DND-41 (cell line): ENCODE measurements at regions not wholly inside any gene's neighbourhood (a gene's known extent, or its start where the extent isn't known, plus 50 kb on each side); places are given as distances from the start of the nearest gene placed in this dataset.

ENCODE experiments used
- ATAC-seq: fragments of 200-7000 bp; cut with Tn5 transposase; 3 replicates; pipeline ENCODE4 v1.9.1; 2021; ENCODE audit warnings: low read depth; ENCODE audit not compliant: insufficient read depth
- DNase-seq: peaks from one replicate; pipeline ENCODE4 v3.0.0-alpha.2; 2020
- H2AFZ ChIP-seq: 2 replicates; pipeline ENCODE4 v1.6.0; 2012; ENCODE audit warnings: low read depth, low read length
- H3K27ac ChIP-seq: 2 replicates; pipeline ENCODE4 v1.5.1; 2012; ENCODE audit warnings: low read length, inconsistent platforms
- H3K27me3 ChIP-seq: fragments of 200-600 bp; sonication (generic); 2 replicates; pipeline ENCODE4 v1.6.0; 2012; ENCODE audit warnings: low read length, mild to moderate bottlenecking, inconsistent platforms; ENCODE audit not compliant: insufficient read depth, poor library complexity
- H3K36me3 ChIP-seq: 2 replicates; pipeline ENCODE4 v1.5.1; 2012; ENCODE audit warnings: low read length, inconsistent platforms; ENCODE audit not compliant: insufficient read depth
- H3K4me1 ChIP-seq: 2 replicates; pipeline ENCODE4 v1.5.1; 2012; ENCODE audit warnings: mild to moderate bottlenecking, low read length; ENCODE audit not compliant: insufficient read depth
- H3K4me2 ChIP-seq: 2 replicates; pipeline ENCODE4 v1.6.0; 2012; ENCODE audit warnings: mild to moderate bottlenecking, moderate library complexity, low read length, inconsistent platforms; ENCODE audit not compliant: insufficient read depth
- H3K4me3 ChIP-seq, 2 experiments: fragments of 200-600 bp in 1 of 2; shearing (Covaris generic) in 1 of 2; 2 replicates each; pipeline ENCODE4 v1.5.1; 2012 to 2016; ENCODE audit warnings: inconsistent platforms in 2 of 2, low read length in 2 of 2, mild to moderate bottlenecking in 2 of 2, low read depth in 1 of 2, moderate library complexity in 1 of 2
- H3K79me2 ChIP-seq: 2 replicates; pipeline ENCODE4 v1.6.0; 2012; ENCODE audit warnings: low read length, inconsistent platforms; ENCODE audit not compliant: insufficient read depth
- H3K9ac ChIP-seq: 2 replicates; pipeline ENCODE4 v1.6.0; 2012; ENCODE audit warnings: low read depth, mild to moderate bottlenecking, inconsistent platforms, low read length, moderate library complexity
- H3K9me3 ChIP-seq: 2 replicates; pipeline ENCODE4 v1.5.1; 2012; ENCODE audit warnings: low read length, moderate library complexity, mild to moderate bottlenecking, inconsistent platforms; ENCODE audit not compliant: insufficient read depth, severe bottlenecking
- H4K20me1 ChIP-seq: 2 replicates; pipeline ENCODE4 v1.6.0; 2012; ENCODE audit warnings: low read length; ENCODE audit not compliant: insufficient read depth
- CTCF ChIP-seq: IDR thresholded peaks from 2 replicates; pipeline ENCODE4 v1.5.1; 2012; ENCODE audit warnings: borderline replicate concordance, low read length, moderate library complexity, mild to moderate bottlenecking; ENCODE audit not compliant: poor library complexity, severe bottlenecking; ENCODE audit errors: extremely low read depth
- EZH2 ChIP-seq: IDR thresholded peaks from 3 replicates; pipeline ENCODE4 v1.6.1; 2012; ENCODE audit warnings: borderline replicate concordance, low read depth, mild to moderate bottlenecking, moderate library complexity, low read length, inconsistent platforms; ENCODE audit not compliant: severe bottlenecking

DNA sequence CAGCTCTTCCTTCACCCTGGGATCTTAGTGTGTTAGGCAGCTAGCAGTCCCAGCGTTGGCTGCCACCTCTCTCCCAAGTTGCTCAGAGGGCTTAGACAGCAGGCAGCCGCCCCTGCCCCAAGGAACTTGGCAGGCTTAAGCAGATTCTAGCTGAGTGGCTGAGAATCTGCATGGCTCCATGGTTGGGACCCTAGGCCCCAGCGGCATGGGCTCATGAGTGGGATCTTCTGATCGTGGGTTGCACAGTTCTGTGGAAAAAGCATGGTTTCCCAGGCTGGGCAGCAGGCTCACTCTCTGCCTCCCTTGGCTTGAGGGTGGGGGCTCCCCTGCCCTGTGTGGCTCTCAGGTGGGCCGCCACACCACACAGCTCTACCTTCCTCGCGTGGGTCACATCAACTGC is 1624.9 kb downstream of the GRIK2 start:
- no peak overlapping the region for H3K4me3 ChIP-seq
- H3K9me3 ChIP-seq = no peaks in the 10 kb centered on the region
- H3K27ac ChIP-seq = no peak overlapping the region
- no peak overlapping the region for H3K9ac ChIP-seq
- H3K36me3 ChIP-seq = no peaks in the 10 kb centered on the region
- H3K79me2 ChIP-seq = no peaks in the 10 kb centered on the region
- H2AFZ ChIP-seq = no peak overlapping the region
- H3K4me2 ChIP-seq = no peak overlapping the region
- no peaks in the 10 kb centered on the region for H3K4me1 ChIP-seq
- no peak for ATAC-seq
- TF ChIP-seq EZH2 (no peak), CTCF (no peak)
- no peaks in the 10 kb centered on the region for H4K20me1 ChIP-seq
- no peak for DNase-seq
- no peaks in the 10 kb centered on the region for H3K27me3 ChIP-seq

GRCh38 chr6:103017878-103018277 is 1624.4 kb downstream of the GRIK2 start:
- TF ChIP-seq CTCF (no peak), EZH2 (no peak)
- H3K4me2 ChIP-seq = no peak overlapping the region
- H3K27me3 ChIP-seq = no peaks in the 10 kb centered on the region
- H3K27ac ChIP-seq = no peak overlapping the region
- no peak for ATAC-seq
- no peak for DNase-seq
- H3K9ac ChIP-seq = no peak overlapping the region
- no peaks in the 10 kb centered on the region for H3K79me2 ChIP-seq
- no peaks in the 10 kb centered on the region for H3K36me3 ChIP-seq
- H2AFZ ChIP-seq = no peak overlapping the region
- no peaks in the 10 kb centered on the region for H3K9me3 ChIP-seq
- H3K4me3 ChIP-seq = no peak overlapping the region
- H3K4me1 ChIP-seq = no peaks in the 10 kb centered on the region
- no peaks in the 10 kb centered on the region for H4K20me1 ChIP-seq

- Histone ChIP-seq H3K4me3 (no peak overlapping the region), H2AFZ (no peak overlapping the region), H3K4me2 (no peak overlapping the region), H3K9me3 (no peaks in the 10 kb centered on the region), H3K79me2 (no peaks in the 10 kb centered on the region), H3K27me3 (no peaks in the 10 kb centered on the region), H3K4me1 (no peaks in the 10 kb centered on the region), H4K20me1 (no peaks in the 10 kb centered on the region), H3K27ac (no peak overlapping the region), H3K36me3 (no peaks in the 10 kb centered on the region), H3K9ac (no peak overlapping the region)
- DNase-seq (no peak), ATAC-seq (no peak)
- TF ChIP-seq EZH2 (no peak), CTCF (no peak)
These were observed 1618.1 kb downstream of the GRIK2 start for GRCh38 chr6:103011605-103012004.

- TF ChIP-seq CTCF (no peak), EZH2 (no peak)
- Histone ChIP-seq H2AFZ (no peak overlapping the region), H3K9ac (no peak overlapping the region), H3K27me3 (no peaks in the 10 kb centered on the region), H4K20me1 (no peaks in the 10 kb centered on the region), H3K4me3 (no peak overlapping the region), H3K79me2 (no peaks in the 10 kb centered on the region), H3K4me2 (no peak overlapping the region), H3K36me3 (no peaks in the 10 kb centered on the region), H3K4me1 (no peaks in the 10 kb centered on the region), H3K9me3 (no peaks in the 10 kb centered on the region), H3K27ac (no peak overlapping the region)
- DNase-seq = no peak
- no peak for ATAC-seq
These were observed 1608.8 kb downstream of the GRIK2 start for GRCh38 chr6:103002282-103002681.
